Tibial nerve (tissue), 4 donors: ENCODE measurements at regions not wholly inside any gene's neighbourhood (a gene's known extent, or its start where the extent isn't known, plus 50 kb on each side); places are given as distances from the start of the nearest gene placed in this dataset.

ENCODE experiments used
- EP300 ChIP-seq, 2 donors: sonication (generic); formaldehyde crosslinking; IDR thresholded peaks; one replicate each; pipeline ENCODE4 v1.6.1; 2017; ENCODE audit warnings: antibody characterized with exemption in 2 of 2, mild to moderate bottlenecking in 1 of 2
- POLR2A ChIP-seq, 2 donors: fragments of 450-650 bp; IDR thresholded peaks; one replicate each; pipeline ENCODE4 v1.6.1; 2017; ENCODE audit warnings: antibody characterized with exemption in 2 of 2, mild to moderate bottlenecking in 2 of 2, moderate library complexity in 2 of 2
- TF ChIP-seq, protein P1 (sequence below), 5 experiments: fragments of 200-600 bp in 3 of 5; fragments of 450-650 bp in 2 of 5; sonication (generic) in 3 of 5; IDR thresholded peaks; one replicate each; pipeline ENCODE4 v1.5.1; 2016 to 2019; ENCODE audit warnings: antibody characterized with exemption in 5 of 5, mild to moderate bottlenecking in 3 of 5, moderate library complexity in 2 of 5

DNA sequence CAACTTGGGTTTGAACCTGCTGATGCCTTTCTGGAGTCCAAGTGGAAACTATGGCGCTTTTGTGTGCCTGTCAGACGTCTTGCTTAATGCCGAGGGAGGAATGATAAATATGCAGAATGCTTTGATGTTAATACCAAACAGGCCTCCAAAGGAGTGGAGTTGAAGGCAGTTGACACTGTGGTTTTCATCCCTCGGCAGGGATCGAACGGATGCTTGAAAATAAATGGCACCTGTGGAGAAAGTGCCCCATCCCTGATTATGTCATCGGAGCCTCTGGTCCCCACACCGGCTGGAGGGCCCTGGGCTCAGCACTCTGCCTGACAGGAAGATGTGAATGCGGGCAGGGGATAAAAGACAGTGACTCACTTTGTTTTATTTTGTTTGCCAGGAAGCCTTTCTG is 148.7 kb upstream of the GPR26 start:
- TF ChIP-seq, protein P1, sequence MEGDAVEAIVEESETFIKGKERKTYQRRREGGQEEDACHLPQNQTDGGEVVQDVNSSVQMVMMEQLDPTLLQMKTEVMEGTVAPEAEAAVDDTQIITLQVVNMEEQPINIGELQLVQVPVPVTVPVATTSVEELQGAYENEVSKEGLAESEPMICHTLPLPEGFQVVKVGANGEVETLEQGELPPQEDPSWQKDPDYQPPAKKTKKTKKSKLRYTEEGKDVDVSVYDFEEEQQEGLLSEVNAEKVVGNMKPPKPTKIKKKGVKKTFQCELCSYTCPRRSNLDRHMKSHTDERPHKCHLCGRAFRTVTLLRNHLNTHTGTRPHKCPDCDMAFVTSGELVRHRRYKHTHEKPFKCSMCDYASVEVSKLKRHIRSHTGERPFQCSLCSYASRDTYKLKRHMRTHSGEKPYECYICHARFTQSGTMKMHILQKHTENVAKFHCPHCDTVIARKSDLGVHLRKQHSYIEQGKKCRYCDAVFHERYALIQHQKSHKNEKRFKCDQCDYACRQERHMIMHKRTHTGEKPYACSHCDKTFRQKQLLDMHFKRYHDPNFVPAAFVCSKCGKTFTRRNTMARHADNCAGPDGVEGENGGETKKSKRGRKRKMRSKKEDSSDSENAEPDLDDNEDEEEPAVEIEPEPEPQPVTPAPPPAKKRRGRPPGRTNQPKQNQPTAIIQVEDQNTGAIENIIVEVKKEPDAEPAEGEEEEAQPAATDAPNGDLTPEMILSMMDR (IDR thresholded peaks at IDR 0.05): no peak
- TF ChIP-seq EP300 (IDR thresholded peaks at IDR 0.05) (no peak), POLR2A (IDR thresholded peaks at IDR 0.05) (no peak)
